HCT116 (cell line): ENCODE measurements at regions not wholly inside any gene's neighbourhood (a gene's known extent, or its start where the extent isn't known, plus 50 kb on each side); places are given as distances from the start of the nearest gene placed in this dataset.

Experiments used
- CEBPB ChIP-seq: IDR thresholded peaks from 2 replicates; pipeline ENCODE4 v1.6.1; 2012; ENCODE audit warnings: low read depth
- TF ChIP-seq, protein P1 (sequence below), 3 experiments: fragments of 200-600 bp in 1 of 3; sonication (generic) in 1 of 3; IDR thresholded peaks in 2 of 3; conservative IDR thresholded peaks in 1 of 3; 2 replicates each; pipeline ENCODE4 v1.5.1; 2012 to 2017; ENCODE audit warnings: low read depth in 2 of 3, low read length in 2 of 3, antibody characterized with exemption in 1 of 3, borderline replicate concordance in 1 of 3, control low read depth in 1 of 3, mild to moderate bottlenecking in 1 of 3, mixed read lengths in 1 of 3, mixed run types in 1 of 3, moderate library complexity in 1 of 3; ENCODE audit not compliant: insufficient read depth in 1 of 3
- TF ChIP-seq, protein P2 (sequence below): IDR thresholded peaks from 2 replicates; pipeline ENCODE4 v1.6.1; 2012

DNA sequence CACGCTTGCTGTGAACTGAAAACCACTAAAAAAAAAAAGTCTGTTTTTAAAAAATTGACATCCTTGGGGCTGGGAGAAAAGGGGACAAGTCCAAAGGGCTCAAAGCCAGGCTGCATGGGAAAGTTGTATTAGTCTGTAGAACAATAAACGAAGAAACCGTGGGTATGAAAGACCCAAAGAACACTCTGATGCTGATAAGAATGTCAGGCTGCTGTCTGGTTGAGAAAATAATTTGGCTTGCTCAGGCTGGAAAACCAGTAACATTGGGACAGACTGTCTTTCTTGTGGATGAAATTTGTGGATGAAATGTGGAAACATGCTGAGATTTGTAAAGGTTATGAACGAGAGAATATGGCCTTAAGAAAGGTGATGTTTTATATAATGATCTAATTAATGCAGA, 68.5 kb upstream of the HSPB3 start:
- TF ChIP-seq CEBPB, result no peak
- TF ChIP-seq, protein P1, sequence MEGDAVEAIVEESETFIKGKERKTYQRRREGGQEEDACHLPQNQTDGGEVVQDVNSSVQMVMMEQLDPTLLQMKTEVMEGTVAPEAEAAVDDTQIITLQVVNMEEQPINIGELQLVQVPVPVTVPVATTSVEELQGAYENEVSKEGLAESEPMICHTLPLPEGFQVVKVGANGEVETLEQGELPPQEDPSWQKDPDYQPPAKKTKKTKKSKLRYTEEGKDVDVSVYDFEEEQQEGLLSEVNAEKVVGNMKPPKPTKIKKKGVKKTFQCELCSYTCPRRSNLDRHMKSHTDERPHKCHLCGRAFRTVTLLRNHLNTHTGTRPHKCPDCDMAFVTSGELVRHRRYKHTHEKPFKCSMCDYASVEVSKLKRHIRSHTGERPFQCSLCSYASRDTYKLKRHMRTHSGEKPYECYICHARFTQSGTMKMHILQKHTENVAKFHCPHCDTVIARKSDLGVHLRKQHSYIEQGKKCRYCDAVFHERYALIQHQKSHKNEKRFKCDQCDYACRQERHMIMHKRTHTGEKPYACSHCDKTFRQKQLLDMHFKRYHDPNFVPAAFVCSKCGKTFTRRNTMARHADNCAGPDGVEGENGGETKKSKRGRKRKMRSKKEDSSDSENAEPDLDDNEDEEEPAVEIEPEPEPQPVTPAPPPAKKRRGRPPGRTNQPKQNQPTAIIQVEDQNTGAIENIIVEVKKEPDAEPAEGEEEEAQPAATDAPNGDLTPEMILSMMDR (IDR thresholded peaks at IDR 0.05 in 2 of 3, conservative IDR thresholded peaks at IDR 0.05 in 1 of 3; ENCODE audit: borderline replicate concordance in 1 of 3, insufficient read depth in 1 of 3, low read depth in 2 of 3, low read length in 2 of 3), result no peak
- TF ChIP-seq, protein P2, sequence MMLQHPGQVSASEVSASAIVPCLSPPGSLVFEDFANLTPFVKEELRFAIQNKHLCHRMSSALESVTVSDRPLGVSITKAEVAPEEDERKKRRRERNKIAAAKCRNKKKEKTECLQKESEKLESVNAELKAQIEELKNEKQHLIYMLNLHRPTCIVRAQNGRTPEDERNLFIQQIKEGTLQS, result no peak
